GM19240 (cell line): ENCODE measurements at regions not wholly inside any gene's neighbourhood (a gene's known extent, or its start where the extent isn't known, plus 50 kb on each side); places are given as distances from the start of the nearest gene placed in this dataset.

Experiments
- DNase-seq: peaks from one replicate; pipeline ENCODE4 v3.0.0; 2011; ENCODE audit warnings: low spot score; ENCODE audit not compliant: insufficient read length

- DNase-seq: no peak
Observed at GRCh38 chr2:19609266-19609665, 250.8 kb upstream of the OSR1 start.

- no peak for DNase-seq
Observed at GRCh38 chr2:19607931-19608771, 249.7 kb upstream of the OSR1 start.

GRCh38 chr2:19607400-19607799 lies 249.0 kb upstream of the OSR1 start:
- DNase-seq: no peak

- DNase-seq: no peak
Observed at GRCh38 chr2:19600982-19601381, 242.6 kb upstream of the OSR1 start.

- no peak for DNase-seq
Observed at GRCh38 chr2:19600506-19600905, 242.1 kb upstream of the OSR1 start.

GRCh38 chr2:19598971-19599370 lies 240.5 kb upstream of the OSR1 start:
- no peak for DNase-seq

GRCh38 chr2:19592197-19592596 lies 233.8 kb upstream of the OSR1 start:
- no peak for DNase-seq

- DNase-seq: no peak
Observed at GRCh38 chr2:19589791-19590190, 231.4 kb upstream of the OSR1 start.

GRCh38 chr2:19580830-19581229 lies 222.4 kb upstream of the OSR1 start:
- DNase-seq: no peak

GRCh38 chr2:19580264-19580663 lies 221.8 kb upstream of the OSR1 start:
- no peak for DNase-seq

GRCh38 chr2:19579461-19579860 lies 221.0 kb upstream of the OSR1 start:
- no peak for DNase-seq

- DNase-seq: no peak
Observed at GRCh38 chr2:19577723-19578122, 219.3 kb upstream of the OSR1 start.

- no peak for DNase-seq
Observed at GRCh38 chr2:19576411-19576810, 218.0 kb upstream of the OSR1 start.

- no peak for DNase-seq
Observed at GRCh38 chr2:19575641-19576040, 217.2 kb upstream of the OSR1 start.

GRCh38 chr2:19574778-19575260 lies 216.4 kb upstream of the OSR1 start:
- DNase-seq: no peak

GRCh38 chr2:19573784-19574183 lies 215.4 kb upstream of the OSR1 start:
- no peak for DNase-seq

- no peak for DNase-seq
Observed at GRCh38 chr2:19571773-19572172, 213.3 kb upstream of the OSR1 start.

- DNase-seq: no peak
Observed at GRCh38 chr2:19569300-19569791, 210.9 kb upstream of the OSR1 start.

- no peak for DNase-seq
Observed at GRCh38 chr2:19568809-19569208, 210.4 kb upstream of the OSR1 start.

GRCh38 chr2:19560785-19561184 lies 202.4 kb upstream of the OSR1 start:
- no peak for DNase-seq

GRCh38 chr2:19559596-19560240 lies 201.3 kb upstream of the OSR1 start:
- no peak for DNase-seq

GRCh38 chr2:19556648-19557047 lies 198.2 kb upstream of the OSR1 start:
- DNase-seq: no peak

- no peak for DNase-seq
Observed at GRCh38 chr2:19554520-19554919, 196.1 kb upstream of the OSR1 start.
